Panc1 (cell line): ENCODE measurements at regions not wholly inside any gene's neighbourhood (a gene's known extent, or its start where the extent isn't known, plus 50 kb on each side); places are given as distances from the start of the nearest gene placed in this dataset.

ENCODE experiments used
- ATAC-seq: fragments of 200-7000 bp; cut with Tn5 transposase; 2 replicates; pipeline ENCODE4 v1.9.1; 2020; ENCODE audit warnings: mild to moderate bottlenecking, moderate library complexity
- BruUV-seq: library from RNA; stranded (reverse); fragments of 400-500 nt; replicated peaks from 2 replicates; lab custom pipeline; 2021; lab: Mats Ljungman, UMichigan
- CTCF ChIA-PET: fragments of 300-600 bp; sonication (Branson Sonifier 250); formaldehyde crosslinking; loops from one replicate; lab custom pipeline; 2022; ENCODE audit warnings: antibody characterized with exemption; lab: Charles Lee
- POLR2A ChIA-PET: fragments of 300-600 bp; sonication (Branson Sonifier 250); formaldehyde crosslinking; loops from one replicate; lab custom pipeline; 2022; ENCODE audit warnings: antibody characterized with exemption; lab: Charles Lee
- DNase-seq: peaks from one replicate; pipeline ENCODE4 v3.0.0-alpha.2; 2010; ENCODE audit warnings: low read depth, low spot score
- H3K27ac ChIP-seq: 2 replicates; pipeline ENCODE4 v1.5.1; 2011; ENCODE audit warnings: mild to moderate bottlenecking, low read length, inconsistent platforms
- H3K27me3 ChIP-seq: fragments of 200-500 bp; sonication (Bioruptor generic); 2 replicates; pipeline ENCODE4 v1.6.0; 2014; ENCODE audit warnings: low read length, inconsistent platforms; ENCODE audit not compliant: control insufficient read depth, insufficient read depth
- H3K36me3 ChIP-seq: fragments of 200-500 bp; sonication (Bioruptor generic); 2 replicates; pipeline ENCODE4 v1.5.1; 2014; ENCODE audit warnings: inconsistent platforms, mild to moderate bottlenecking, low read length, moderate library complexity; ENCODE audit not compliant: control insufficient read depth, insufficient read depth
- H3K4me1 ChIP-seq: 2 replicates; pipeline ENCODE4 v1.5.1; 2011; ENCODE audit warnings: inconsistent platforms, mild to moderate bottlenecking, low read length, moderate library complexity; ENCODE audit not compliant: control insufficient read depth, insufficient read depth
- H3K4me3 ChIP-seq, 2 experiments: 2 replicates each; pipeline ENCODE4 v1.5.1; 2011 to 2012; ENCODE audit warnings: low read depth in 2 of 2, low read length in 2 of 2, mild to moderate bottlenecking in 2 of 2, inconsistent platforms in 1 of 2, moderate library complexity in 1 of 2
- H3K9me3 ChIP-seq: fragments of 200-500 bp; sonication (Bioruptor generic); 2 replicates; pipeline ENCODE4 v1.5.1; 2014; ENCODE audit warnings: low read depth, mild to moderate bottlenecking, inconsistent platforms, low read length, moderate library complexity; ENCODE audit not compliant: control insufficient read depth, insufficient read depth
- CTCF ChIP-seq: fragments of 450-650 bp; IDR thresholded peaks from 2 replicates; pipeline ENCODE4 v1.5.1; 2017; ENCODE audit warnings: mild to moderate bottlenecking
- POLR2AphosphoS5 ChIP-seq: IDR thresholded peaks from 2 replicates; pipeline ENCODE4 v1.6.1; 2012; ENCODE audit warnings: mild to moderate bottlenecking, low read depth, low read length, moderate library complexity
- REST ChIP-seq, 2 experiments: IDR thresholded peaks; 2 replicates each; pipeline ENCODE4 v1.6.1; 2011 to 2012; ENCODE audit warnings: low read depth in 2 of 2, control low read depth in 1 of 2, low read length in 1 of 2, mild to moderate bottlenecking in 1 of 2, moderate library complexity in 1 of 2; ENCODE audit not compliant: insufficient read depth in 1 of 2
- SIN3A ChIP-seq: IDR thresholded peaks from 2 replicates; pipeline ENCODE4 v1.6.1; 2012; ENCODE audit warnings: low read depth, mild to moderate bottlenecking, low read length, moderate library complexity, borderline replicate concordance; ENCODE audit not compliant: insufficient read depth
- TCF7L2 ChIP-seq: IDR thresholded peaks from 2 replicates; pipeline ENCODE4 v1.6.1; 2011; ENCODE audit warnings: mild to moderate bottlenecking, low read depth, low read length, inconsistent platforms
- in situ Hi-C: cut with HindIII; loops from 2 replicates; pipeline ENCODE4 v1.10.0; 2016; ENCODE audit warnings: low sequenced_read_pairs, low pct_unique_long_range_greater_than_20kb
- intact Hi-C: fragments of 100-400 bp; cut with micrococcal nuclease; formaldehyde crosslinking; loops from one replicate; pipeline ENCODE4 v1.10.0; 2022; ENCODE audit not compliant: unreplicated experiment

- no peak overlapping the region for H3K4me3 ChIP-seq
- no peak for ATAC-seq
- CTCF ChIA-PET: interaction anchor here (0.5 to 1.2 kb wide), 6 partner anchors 64 to 280 kb away, joined by 3 to 4 read pairs (median 3); no protein-coding TSS in a partner anchor
Observed at GRCh38 chr22:22744412-22745224, 100.2 kb downstream of the GGTLC2 start.

More at GRCh38 chr22:22744412-22745224, 100.2 kb downstream of the GGTLC2 start:
- TF ChIP-seq TCF7L2: no peak
- no peak for TF ChIP-seq SIN3A
- no peak for TF ChIP-seq CTCF
- no peak for TF ChIP-seq REST (IDR thresholded peaks at IDR 0.05; ENCODE audit: insufficient read depth in 1 of 2, low read depth in 2 of 2, low read length in 1 of 2)
- no peak for TF ChIP-seq POLR2AphosphoS5
- intact Hi-C loops (no loop called here), in situ Hi-C loops (no loop called here)
- BruUV-seq: no TSS peak
- Histone ChIP-seq H3K9me3 (no peaks in the 10 kb centered on the region), H3K27me3 (peaks cover 7% of the 10 kb centered on the region), H3K4me1 (no peaks in the 10 kb centered on the region), H3K36me3 (no peaks in the 10 kb centered on the region), H3K27ac (no peak overlapping the region)
- DNase-seq: no peak
- POLR2A ChIA-PET: no interaction called here
